Ishikawa (cell line): ENCODE measurements at regions not wholly inside any gene's neighbourhood (a gene's known extent, or its start where the extent isn't known, plus 50 kb on each side); places are given as distances from the start of the nearest gene placed in this dataset.

Experiments used
- EGR1 ChIP-seq: IDR thresholded peaks from 2 replicates; pipeline ENCODE4 v1.6.1; 2012
- RAD21 ChIP-seq: IDR thresholded peaks from 2 replicates; pipeline ENCODE4 v1.6.1; 2012; ENCODE audit warnings: low read depth
- YY1 ChIP-seq: IDR thresholded peaks from 2 replicates; pipeline ENCODE4 v1.6.1; 2012; ENCODE audit warnings: low read depth

GRCh38 chr6:91941838-91942237 lies 1355.0 kb upstream of the MAP3K7 start:
- no peak for TF ChIP-seq YY1
- no peak for TF ChIP-seq RAD21
- no peak for TF ChIP-seq EGR1
